ENCODE measurements at regions not wholly inside any gene's neighbourhood (a gene's known extent, or its start where the extent isn't known, plus 50 kb on each side); places are given as distances from the start of the nearest gene placed in this dataset.

- Histone ChIP-seq H3K36me3 (ENCODE audit: insufficient read depth, low read length) (no peaks in the 10 kb centered on the region), H3K4me3 (no peak overlapping the region), H3K27ac (no peak overlapping the region), H3K9me3 (ENCODE audit: low read depth, low read length) (no peaks in the 10 kb centered on the region), H3K9ac (ENCODE audit: insufficient read length) (no peak overlapping the region)
- no peak for TF ChIP-seq EZH2 (IDR thresholded peaks at IDR 0.05)
- no peak for TF ChIP-seq POLR2AphosphoS5 (IDR thresholded peaks at IDR 0.05; ENCODE audit: borderline replicate concordance, low read depth, low read length)
- no peak for TF ChIP-seq FOXP2 (optimal IDR thresholded peaks at IDR 0.05; ENCODE audit: control extremely low read depth, extremely low read length, insufficient read depth)
- DNase-seq (ENCODE audit: low read depth, low spot score): no peak
Measured at GRCh38 chr11:86155200-86155844, 86.4 kb upstream of the PICALM start.

DNA sequence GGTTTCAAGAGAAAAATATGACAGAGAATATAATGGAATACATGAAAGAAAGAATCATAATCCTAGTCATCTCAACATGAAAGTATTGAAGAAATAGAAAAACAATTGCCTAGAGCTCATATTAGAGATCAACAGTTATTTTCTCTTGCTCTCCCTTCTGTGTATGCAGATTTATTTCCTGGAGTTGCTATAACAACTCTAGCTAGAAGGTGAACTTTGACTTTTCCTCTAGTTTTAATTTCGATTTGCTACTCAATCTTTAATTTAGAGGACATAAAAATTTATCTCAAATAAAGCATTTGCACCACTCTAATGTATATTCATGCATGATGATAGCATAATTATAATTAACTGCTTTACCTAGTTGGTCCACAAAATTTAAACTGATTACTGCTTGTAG, 84.6 kb upstream of the PICALM start:
- DNase-seq (ENCODE audit: low read depth, low spot score): no peak
- no peak overlapping the region for H3K4me3 ChIP-seq
- no peaks in the 10 kb centered on the region for H3K9me3 ChIP-seq (ENCODE audit: low read depth, low read length)
- TF ChIP-seq POLR2AphosphoS5 (IDR thresholded peaks at IDR 0.05; ENCODE audit: borderline replicate concordance, low read depth, low read length) (no peak), EZH2 (IDR thresholded peaks at IDR 0.05) (no peak), FOXP2 (optimal IDR thresholded peaks at IDR 0.05; ENCODE audit: control extremely low read depth, extremely low read length, insufficient read depth) (no peak)
- no peak overlapping the region for H3K9ac ChIP-seq (ENCODE audit: insufficient read length)
- no peak overlapping the region for H3K27ac ChIP-seq
- no peaks in the 10 kb centered on the region for H3K36me3 ChIP-seq (ENCODE audit: insufficient read depth, low read length)

GRCh38 chr11:86152901-86153300, 84.0 kb upstream of the PICALM start:
- no peak for DNase-seq (ENCODE audit: low read depth, low spot score)
- no peak overlapping the region for H3K9ac ChIP-seq (ENCODE audit: insufficient read length)
- no peaks in the 10 kb centered on the region for H3K9me3 ChIP-seq (ENCODE audit: low read depth, low read length)
- H3K27ac ChIP-seq: no peak overlapping the region
- no peak for TF ChIP-seq POLR2AphosphoS5 (IDR thresholded peaks at IDR 0.05; ENCODE audit: borderline replicate concordance, low read depth, low read length)
- TF ChIP-seq FOXP2 (optimal IDR thresholded peaks at IDR 0.05; ENCODE audit: control extremely low read depth, extremely low read length, insufficient read depth): no peak
- TF ChIP-seq EZH2 (IDR thresholded peaks at IDR 0.05): no peak
- no peak overlapping the region for H3K4me3 ChIP-seq
- H3K36me3 ChIP-seq (ENCODE audit: insufficient read depth, low read length): no peaks in the 10 kb centered on the region

GRCh38 chr11:86152006-86152862, 83.3 kb upstream of the PICALM start:
- DNase-seq (ENCODE audit: low read depth, low spot score): no peak
- TF ChIP-seq POLR2AphosphoS5 (IDR thresholded peaks at IDR 0.05; ENCODE audit: borderline replicate concordance, low read depth, low read length) (no peak), EZH2 (IDR thresholded peaks at IDR 0.05) (no peak), FOXP2 (optimal IDR thresholded peaks at IDR 0.05; ENCODE audit: control extremely low read depth, extremely low read length, insufficient read depth) (no peak)
- no peaks in the 10 kb centered on the region for H3K9me3 ChIP-seq (ENCODE audit: low read depth, low read length)
- no peak overlapping the region for H3K27ac ChIP-seq
- H3K9ac ChIP-seq (ENCODE audit: insufficient read length): no peak overlapping the region
- H3K36me3 ChIP-seq (ENCODE audit: insufficient read depth, low read length): no peaks in the 10 kb centered on the region
- H3K4me3 ChIP-seq: no peak overlapping the region

DNA sequence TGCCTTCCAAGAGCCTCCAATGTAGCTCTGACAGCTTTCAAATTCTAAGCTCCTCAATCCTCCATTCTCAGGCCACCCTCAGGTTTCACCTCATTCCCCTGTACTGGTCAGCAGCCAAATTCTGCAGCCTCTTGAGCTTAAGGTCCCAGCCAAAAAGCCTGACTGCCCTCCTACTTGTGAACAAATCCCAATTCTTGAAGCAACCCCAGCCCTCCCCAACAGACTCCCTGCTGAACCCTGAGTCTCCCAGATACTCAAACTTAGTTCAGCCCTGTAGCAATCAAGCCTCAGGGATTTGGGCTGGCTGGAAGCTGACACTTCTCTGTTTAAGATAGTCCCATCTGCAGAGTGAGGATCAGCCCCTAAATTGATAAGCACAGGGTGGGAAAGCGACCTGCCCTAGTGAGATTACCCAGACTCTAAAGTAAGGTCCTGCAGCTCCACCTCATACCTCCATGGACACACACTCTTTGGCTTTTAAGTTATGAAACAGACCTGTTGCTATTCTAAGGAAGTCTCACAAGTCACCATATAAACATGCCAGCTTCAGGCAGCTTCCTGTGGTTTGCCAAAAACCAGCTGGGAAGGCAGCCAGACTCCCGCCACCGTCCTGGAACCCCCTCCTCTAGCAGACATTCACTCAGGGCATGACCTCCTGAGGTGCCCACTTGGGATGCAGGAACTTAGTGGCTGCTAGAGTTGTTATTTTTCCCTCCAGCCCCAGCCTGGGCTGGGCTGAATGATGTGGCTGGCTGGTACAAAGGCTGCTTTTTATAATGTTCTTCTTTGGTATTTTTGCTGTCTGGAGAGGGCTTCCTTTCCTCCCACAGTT, 82.5 kb upstream of the PICALM start:
- peak overlapping the region; percentile 30; the same call in 1 of the 2 replicates for H3K4me3 ChIP-seq
- no peak overlapping the region for H3K9ac ChIP-seq (ENCODE audit: insufficient read length)
- DNase-seq (ENCODE audit: low read depth, low spot score): no peak
- TF ChIP-seq POLR2AphosphoS5 (IDR thresholded peaks at IDR 0.05; ENCODE audit: borderline replicate concordance, low read depth, low read length): no peak
- TF ChIP-seq FOXP2 (optimal IDR thresholded peaks at IDR 0.05; ENCODE audit: control extremely low read depth, extremely low read length, insufficient read depth): no peak
- no peak for TF ChIP-seq EZH2 (IDR thresholded peaks at IDR 0.05)
- H3K36me3 ChIP-seq (ENCODE audit: insufficient read depth, low read length): no peaks in the 10 kb centered on the region
- no peaks in the 10 kb centered on the region for H3K9me3 ChIP-seq (ENCODE audit: low read depth, low read length)
- H3K27ac ChIP-seq: peak overlapping the region; percentile 46; the same call in 1 of the 2 replicates

DNA sequence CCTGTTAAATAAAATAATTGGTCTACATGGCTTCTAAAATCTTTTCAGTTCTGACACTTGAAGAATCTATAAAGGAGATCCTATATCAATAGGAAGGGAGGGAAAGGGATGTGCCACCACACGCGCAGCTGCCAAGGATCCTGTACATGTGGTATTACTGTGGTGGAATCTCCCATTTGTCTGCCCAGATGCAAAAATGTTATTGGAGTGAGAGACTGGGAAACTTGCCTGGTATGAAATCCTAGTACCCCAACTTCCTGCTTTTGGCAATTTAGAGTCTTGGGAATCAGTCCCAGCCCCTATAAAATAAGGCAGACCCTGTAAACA, 81.9 kb upstream of the PICALM start:
- H3K4me3 ChIP-seq: no peak overlapping the region
- H3K27ac ChIP-seq: peak overlapping the region; percentile 46; the same call in 1 of the 2 replicates
- H3K9me3 ChIP-seq (ENCODE audit: low read depth, low read length): no peaks in the 10 kb centered on the region
- no peak for DNase-seq (ENCODE audit: low read depth, low spot score)
- TF ChIP-seq EZH2 (IDR thresholded peaks at IDR 0.05) (no peak), FOXP2 (optimal IDR thresholded peaks at IDR 0.05; ENCODE audit: control extremely low read depth, extremely low read length, insufficient read depth) (no peak), POLR2AphosphoS5 (IDR thresholded peaks at IDR 0.05; ENCODE audit: borderline replicate concordance, low read depth, low read length) (no peak)
- no peaks in the 10 kb centered on the region for H3K36me3 ChIP-seq (ENCODE audit: insufficient read depth, low read length)
- no peak overlapping the region for H3K9ac ChIP-seq (ENCODE audit: insufficient read length)

- H3K9ac ChIP-seq (ENCODE audit: insufficient read length): no peak overlapping the region
- DNase-seq (ENCODE audit: low read depth, low spot score): no peak
- TF ChIP-seq POLR2AphosphoS5 (IDR thresholded peaks at IDR 0.05; ENCODE audit: borderline replicate concordance, low read depth, low read length): no peak
- TF ChIP-seq EZH2 (IDR thresholded peaks at IDR 0.05): no peak
- TF ChIP-seq FOXP2 (optimal IDR thresholded peaks at IDR 0.05; ENCODE audit: control extremely low read depth, extremely low read length, insufficient read depth): no peak
- no peak overlapping the region for H3K27ac ChIP-seq
- no peak overlapping the region for H3K4me3 ChIP-seq
- H3K9me3 ChIP-seq (ENCODE audit: low read depth, low read length): no peaks in the 10 kb centered on the region
- no peaks in the 10 kb centered on the region for H3K36me3 ChIP-seq (ENCODE audit: insufficient read depth, low read length)
Measured at GRCh38 chr11:86149792-86150191, 80.9 kb upstream of the PICALM start.

- H3K9ac ChIP-seq (ENCODE audit: insufficient read length): no peak overlapping the region
- no peaks in the 10 kb centered on the region for H3K36me3 ChIP-seq (ENCODE audit: insufficient read depth, low read length)
- no peak for TF ChIP-seq POLR2AphosphoS5 (IDR thresholded peaks at IDR 0.05; ENCODE audit: borderline replicate concordance, low read depth, low read length)
- TF ChIP-seq FOXP2 (optimal IDR thresholded peaks at IDR 0.05; ENCODE audit: control extremely low read depth, extremely low read length, insufficient read depth): no peak
- TF ChIP-seq EZH2 (IDR thresholded peaks at IDR 0.05): no peak
- no peak overlapping the region for H3K27ac ChIP-seq
- no peak overlapping the region for H3K4me3 ChIP-seq
- no peaks in the 10 kb centered on the region for H3K9me3 ChIP-seq (ENCODE audit: low read depth, low read length)
- no peak for DNase-seq (ENCODE audit: low read depth, low spot score)
Measured at GRCh38 chr11:86148345-86148747, 79.5 kb upstream of the PICALM start.
